Right lobe of liver (tissue), 4 donors: ENCODE measurements at regions not wholly inside any gene's neighbourhood (a gene's known extent, or its start where the extent isn't known, plus 50 kb on each side); places are given as distances from the start of the nearest gene placed in this dataset.

Experiments used
- CTCF ChIP-seq, 4 donors: fragments of 200-600 bp in 3 of 4; fragments of 450-650 bp in 1 of 4; IDR thresholded peaks; one replicate each; pipeline versions ENCODE4 v1.5.1 to v1.8.0; 2016 to 2022; ENCODE audit warnings: antibody characterized with exemption in 4 of 4, mild to moderate bottlenecking in 2 of 4
- POLR2A ChIP-seq: fragments of 450-650 bp; IDR thresholded peaks from one replicate; pipeline ENCODE4 v1.6.1; 2017; ENCODE audit warnings: antibody characterized with exemption, mild to moderate bottlenecking
- donor health status: DM: no; HTN: no; CAD: no.
- donor health status: DM: no; HTN: no; CAD: no.
- donor health status: DM: no; HTN: yes; CAD: no.

GRCh38 chr2:234285541-234285940, 211.3 kb downstream of the ARL4C start:
- no peak for TF ChIP-seq POLR2A
- TF ChIP-seq CTCF (IDR thresholded peaks at IDR 0.05), result no peak
